Adrenal gland (tissue), 9 donors: ENCODE measurements at regions not wholly inside any gene's neighbourhood (a gene's known extent, or its start where the extent isn't known, plus 50 kb on each side); places are given as distances from the start of the nearest gene placed in this dataset.

ENCODE experiments used
- DNase-seq, 7 donors: peaks; one replicate each; pipeline ENCODE4 v3.0.0-alpha.2; 2019 to 2020
- H3K27ac ChIP-seq, 5 donors: fragments of 200-600 bp; sonication (generic) in 4 of 5; 1 replicate in 3 of 5; 2 replicates in 2 of 5; pipeline versions ENCODE4 v1.5.1 to v1.8.0; 2016 to 2020; ENCODE audit warnings: mild to moderate bottlenecking in 1 of 5
- H3K27me3 ChIP-seq: fragments of 200-600 bp; 2 replicates; pipeline ENCODE4 v1.8.0; 2021
- H3K36me3 ChIP-seq, 2 donors: fragments of 200-600 bp; replicated peaks in 1 of 2; 1 replicate in 1 of 2; 2 replicates in 1 of 2; pipeline versions ENCODE4 v1.5.1 to v1.8.0; 2018 to 2022
- H3K4me1 ChIP-seq, 2 donors: fragments of 200-600 bp; replicated peaks in 1 of 2; 1 replicate in 1 of 2; 2 replicates in 1 of 2; pipeline versions ENCODE4 v1.5.1 to v1.8.0; 2018 to 2021
- H3K4me3 ChIP-seq, 4 donors: fragments of 200-600 bp; sonication (generic) in 3 of 4; one replicate each; pipeline ENCODE4 v1.5.1; 2016 to 2018
- H3K9me3 ChIP-seq, 3 donors: fragments of 200-600 bp; sonication (generic) in 1 of 3; replicated peaks in 1 of 3; 1 replicate in 2 of 3; 2 replicates in 1 of 3; pipeline versions ENCODE4 v1.5.1 to v1.8.0; 2016 to 2021
- CTCF ChIP-seq, 6 experiments: fragments of 450-650 bp in 4 of 6; fragments of 200-600 bp in 2 of 6; sonication (generic) in 1 of 6; IDR thresholded peaks; 1 replicate in 5 of 6; 2 replicates in 1 of 6; pipeline versions ENCODE4 v1.5.1 to v1.8.0; 2016 to 2021; ENCODE audit warnings: antibody characterized with exemption in 6 of 6, mild to moderate bottlenecking in 2 of 6, moderate library complexity in 1 of 6
- POLR2A ChIP-seq, 2 donors: fragments of 450-650 bp; IDR thresholded peaks; one replicate each; pipeline ENCODE4 v1.6.1; 2017; ENCODE audit warnings: antibody characterized with exemption in 2 of 2, mild to moderate bottlenecking in 2 of 2, moderate library complexity in 1 of 2
- WGBS, 4 donors: extraction: QIAGEN DNeasy Blood & Tissue Kit in 2 of 4; methylation state at CpG; one replicate each; pipeline versions ENCODE4 v1.1.5 to v1.1.7; 2013 to 2017; 5-methylcytosine and 5-hydroxymethylcytosine counted together
- intact Hi-C, 2 donors: fragments of 100-400 bp; cut with DNase I; formaldehyde crosslinking; loops; one replicate each; pipeline versions ENCODE4 v1.14.1 to v1.15.0; 2022 to 2023
- donor health status: healthy with polysubstance abuse.
- donor health status: Bipolar disorder and iron deficiency.
- donor health status: DM: yes; HTN: yes; CAD: no.
- donor health status: DM: no; HTN: no; CAD: no.
- donor health status: DM: no; HTN: no; CAD: no.

DNA sequence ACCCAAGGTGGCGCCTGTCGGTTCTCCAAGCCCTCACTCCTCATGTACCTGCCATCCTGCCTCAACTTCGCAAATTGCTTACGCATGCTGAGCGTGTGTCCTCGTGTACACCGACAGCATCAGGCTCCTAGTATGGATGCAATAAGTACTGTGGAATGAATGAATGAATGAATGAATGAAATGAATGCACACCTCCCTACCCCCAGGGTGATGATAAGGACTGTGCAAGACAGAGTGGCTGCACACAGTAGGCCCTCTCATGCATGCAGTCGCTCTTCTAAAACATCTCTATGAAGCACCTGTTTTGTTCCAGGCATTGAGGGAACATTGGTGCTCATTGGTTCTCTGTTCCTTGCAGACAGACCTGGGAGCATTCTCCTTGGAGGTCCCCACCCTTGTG is 49.8 kb upstream of the H6PD start:
- Histone ChIP-seq H3K9me3 (no peaks in the 10 kb centered on the region), H3K27ac (no peak overlapping the region), H3K27me3 (no peaks in the 10 kb centered on the region), H3K36me3 (no peaks in the 10 kb centered on the region), H3K4me1 (peaks cover 16 to 26% of the 10 kb centered on the region in 2 donors), H3K4me3 (no peak overlapping the region)
- 96 to 98% (median 97%) methylated on average over 8 of the region's 8 CpGs for WGBS, 4 donors
- no peak for DNase-seq
- no peak for TF ChIP-seq CTCF (IDR thresholded peaks at IDR 0.05)
- no peak for TF ChIP-seq POLR2A (IDR thresholded peaks at IDR 0.05)
- intact Hi-C loops, result loop anchor here in 1 of 2 donors (5.0 kb wide), 1 partner anchor 37 kb away; no protein-coding TSS in a partner anchor
